HG03135 (cell line): ENCODE measurements at regions not wholly inside any gene's neighbourhood (a gene's known extent, or its start where the extent isn't known, plus 50 kb on each side); places are given as distances from the start of the nearest gene placed in this dataset.
"Not testable (repeated sequence)": the region's sequence is repeated elsewhere in the genome, so short reads cannot be mapped to it uniquely, and the experiment has no call there.

Experiments used
- ATAC-seq: cut with Tn5 transposase; IDR thresholded peaks from one replicate; pipeline ENCODE4 v1.9.1; 2021; ENCODE audit warnings: mild to moderate bottlenecking, moderate library complexity; ENCODE audit not compliant: unreplicated experiment

GRCh38 chr6:6810727-6811126 is 222.2 kb downstream of the LY86 start:
- no peak for ATAC-seq

- ATAC-seq, result no peak
Observed at GRCh38 chr6:6811128-6812009, 222.8 kb downstream of the LY86 start.

- ATAC-seq, result no peak
Observed at GRCh38 chr6:6812427-6812826, 223.9 kb downstream of the LY86 start.

GRCh38 chr6:6815732-6816131 is 227.2 kb downstream of the LY86 start:
- no peak for ATAC-seq

GRCh38 chr6:6816716-6817115 is 228.2 kb downstream of the LY86 start:
- ATAC-seq, result no peak

GRCh38 chr6:6818078-6818639 is 229.6 kb downstream of the LY86 start:
- ATAC-seq, result no peak

- no peak for ATAC-seq
Observed at GRCh38 chr6:6820641-6821238, 232.2 kb downstream of the LY86 start.

- ATAC-seq, result no peak
Observed at GRCh38 chr6:6821639-6822261, 233.2 kb downstream of the LY86 start.

- no peak for ATAC-seq
Observed at GRCh38 chr6:6823030-6823429, 234.5 kb downstream of the LY86 start.

GRCh38 chr6:6823568-6824224 is 235.2 kb downstream of the LY86 start:
- ATAC-seq, result no peak

- ATAC-seq, result no peak
Observed at GRCh38 chr6:6824381-6824780, 235.9 kb downstream of the LY86 start.

GRCh38 chr6:6825193-6825784 is 236.8 kb downstream of the LY86 start:
- no peak for ATAC-seq

- ATAC-seq, result peak; percentile 84
Observed at GRCh38 chr6:6826095-6826901, 237.8 kb downstream of the LY86 start.

GRCh38 chr6:6826961-6827360 is 238.4 kb downstream of the LY86 start:
- ATAC-seq, result no peak

- no peak for ATAC-seq
Observed at GRCh38 chr6:6829872-6830685, 241.6 kb downstream of the LY86 start.

GRCh38 chr6:6830686-6831063 is 242.2 kb downstream of the LY86 start:
- not testable (repeated sequence) for ATAC-seq

GRCh38 chr6:6832439-6832838 is 243.9 kb downstream of the LY86 start:
- ATAC-seq, result no peak

GRCh38 chr6:6834356-6835222 is 246.1 kb downstream of the LY86 start:
- no peak for ATAC-seq
